ENCODE measurements at regions not wholly inside any gene's neighbourhood (a gene's known extent, or its start where the extent isn't known, plus 50 kb on each side); places are given as distances from the start of the nearest gene placed in this dataset.

DNA sequence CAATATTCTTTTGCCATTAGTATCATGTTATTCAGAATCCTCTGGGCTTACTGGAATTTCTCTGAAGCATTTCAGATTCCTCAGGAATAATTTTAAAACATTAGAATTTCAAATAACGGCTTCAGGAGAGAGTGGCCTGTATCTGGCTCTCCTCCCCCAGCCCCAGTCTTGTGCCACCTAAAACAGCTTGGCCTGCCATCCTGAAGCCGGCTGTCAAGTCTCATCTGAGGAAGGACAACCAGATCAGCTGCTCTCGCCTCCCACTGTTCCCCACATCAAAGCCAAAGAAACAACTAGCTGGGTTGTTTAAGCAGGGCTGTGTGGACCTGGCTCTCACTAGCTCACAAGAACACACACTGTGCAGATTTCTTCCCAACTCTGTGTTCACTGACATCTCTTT, 178.2 kb downstream of the FGFR2 start:
- no peak for DNase-seq (ENCODE audit: low spot score)

DNA sequence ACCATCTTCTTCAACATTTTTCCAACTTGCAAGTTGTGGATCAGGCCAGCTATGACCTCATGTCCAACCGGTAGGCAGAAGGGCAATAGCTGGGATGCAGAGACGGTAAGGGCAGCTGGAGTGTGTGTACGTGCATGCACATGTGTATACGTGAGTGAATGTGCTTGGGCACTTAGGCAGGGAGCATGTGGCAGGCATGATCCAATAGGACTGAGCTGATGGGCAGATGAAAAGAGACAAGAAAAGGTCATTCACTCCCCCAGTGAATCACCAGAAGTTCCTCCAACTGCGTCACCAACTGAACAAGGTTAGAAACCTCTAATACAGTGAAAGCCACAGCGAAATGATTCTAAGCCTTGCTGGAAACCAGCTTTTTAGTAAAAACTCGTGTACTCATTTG, 176.1 kb downstream of the FGFR2 start:
- no peak for DNase-seq (ENCODE audit: low spot score)

GRCh38 chr10:121425623-121426022, 172.6 kb downstream of the FGFR2 start:
- DNase-seq (ENCODE audit: low spot score), result no peak

- DNase-seq (ENCODE audit: low spot score), result no peak
Observed at GRCh38 chr10:121426307-121426706, 171.9 kb downstream of the FGFR2 start.
